HG03378 (cell line): ENCODE measurements at regions not wholly inside any gene's neighbourhood (a gene's known extent, or its start where the extent isn't known, plus 50 kb on each side); places are given as distances from the start of the nearest gene placed in this dataset.

Experiments used
- ATAC-seq: cut with Tn5 transposase; IDR thresholded peaks from one replicate; pipeline ENCODE4 v1.9.1; 2021; ENCODE audit warnings: mild to moderate bottlenecking, moderate library complexity; ENCODE audit not compliant: unreplicated experiment

- ATAC-seq, result no peak
These were observed 147.1 kb downstream of the NOL4 start for GRCh38 chr18:34077599-34077998.

- ATAC-seq, result no peak
These were observed 148.5 kb downstream of the NOL4 start for GRCh38 chr18:34075963-34076860.

- ATAC-seq, result no peak
These were observed 163.5 kb downstream of the NOL4 start for GRCh38 chr18:34061226-34061625.

- no peak for ATAC-seq
These were observed 169.5 kb downstream of the NOL4 start for GRCh38 chr18:34055227-34055626.

DNA sequence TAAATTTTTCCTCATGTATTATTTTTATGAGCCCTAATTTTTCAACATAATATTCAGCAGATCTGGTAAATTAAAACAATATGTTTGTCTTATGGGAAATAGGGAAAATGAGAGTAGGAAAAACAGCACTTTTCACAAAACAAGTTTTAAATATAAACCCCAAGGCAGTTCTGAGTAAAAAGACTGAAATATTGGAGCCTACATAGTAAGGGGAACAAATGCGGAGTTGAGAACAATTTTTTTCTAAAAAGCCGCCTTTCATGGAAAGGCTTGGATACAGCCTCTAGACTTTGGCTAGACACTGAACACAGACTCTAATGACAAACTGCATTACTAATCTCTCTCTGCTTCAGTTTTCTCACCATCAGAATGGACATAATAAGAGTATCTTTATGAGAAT lies 174.1 kb downstream of the NOL4 start:
- no peak for ATAC-seq

- ATAC-seq, result no peak
These were observed 175.2 kb downstream of the NOL4 start for GRCh38 chr18:34049511-34049910.

DNA sequence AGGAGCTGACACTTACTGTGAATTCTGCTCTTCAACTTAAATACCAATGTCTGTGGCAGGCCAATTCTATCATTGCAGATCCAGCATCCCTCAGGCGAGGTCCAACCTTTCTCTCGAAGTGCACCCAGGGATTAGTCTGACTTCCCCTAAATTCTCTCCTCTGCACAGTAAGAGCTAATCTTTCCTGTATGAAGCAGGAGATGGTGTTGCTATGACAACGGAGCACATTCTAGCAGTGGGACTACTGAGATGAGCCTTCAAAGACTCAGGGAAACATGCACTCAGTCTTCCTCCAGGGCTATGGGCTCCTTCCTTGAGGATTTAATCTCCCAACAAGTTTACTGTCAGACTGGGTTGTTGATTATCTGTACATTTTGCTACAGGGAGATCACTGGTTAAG lies 176.3 kb downstream of the NOL4 start:
- ATAC-seq, result no peak

- ATAC-seq, result no peak
These were observed 182.1 kb downstream of the NOL4 start for GRCh38 chr18:34042423-34043146.

GRCh38 chr18:34039611-34040010 lies 185.1 kb downstream of the NOL4 start:
- ATAC-seq, result no peak

DNA sequence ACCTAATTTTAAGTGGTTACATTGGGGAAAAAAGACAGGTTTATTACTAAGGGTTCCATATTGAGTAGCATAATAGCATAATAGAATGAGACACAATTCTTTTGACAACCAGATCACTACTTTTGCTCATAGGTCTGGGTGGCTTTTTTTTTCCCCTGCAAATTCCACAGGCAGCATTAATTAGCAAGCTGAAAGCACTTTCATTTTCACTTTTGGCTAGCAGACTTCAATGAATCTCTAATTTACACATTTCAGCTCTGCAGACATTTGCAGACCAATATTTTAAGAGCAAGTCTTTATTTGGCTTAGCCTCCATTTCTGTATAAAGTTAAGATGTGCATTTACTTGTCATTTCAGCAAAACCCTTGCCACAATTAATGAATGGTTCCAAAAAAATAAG lies 185.5 kb downstream of the NOL4 start:
- peak; percentile 55 for ATAC-seq

DNA sequence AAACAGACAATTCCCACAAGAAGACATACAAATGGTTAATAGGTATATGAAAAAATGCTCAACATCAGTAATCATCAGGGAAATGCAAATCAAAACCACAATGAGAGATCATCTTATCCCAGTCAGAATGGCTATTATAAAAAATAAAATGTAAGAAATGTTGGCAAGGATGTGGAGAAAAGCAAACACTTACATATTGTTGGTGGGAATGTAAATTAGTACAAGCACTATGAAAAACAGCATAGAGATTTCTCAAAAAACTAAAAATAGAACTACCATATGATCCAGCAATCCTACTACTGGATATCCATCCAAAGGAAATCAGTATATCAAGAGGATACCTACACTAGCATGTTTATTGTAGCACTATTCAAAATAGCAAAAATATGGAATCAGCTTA lies 186.6 kb downstream of the NOL4 start:
- no peak for ATAC-seq

DNA sequence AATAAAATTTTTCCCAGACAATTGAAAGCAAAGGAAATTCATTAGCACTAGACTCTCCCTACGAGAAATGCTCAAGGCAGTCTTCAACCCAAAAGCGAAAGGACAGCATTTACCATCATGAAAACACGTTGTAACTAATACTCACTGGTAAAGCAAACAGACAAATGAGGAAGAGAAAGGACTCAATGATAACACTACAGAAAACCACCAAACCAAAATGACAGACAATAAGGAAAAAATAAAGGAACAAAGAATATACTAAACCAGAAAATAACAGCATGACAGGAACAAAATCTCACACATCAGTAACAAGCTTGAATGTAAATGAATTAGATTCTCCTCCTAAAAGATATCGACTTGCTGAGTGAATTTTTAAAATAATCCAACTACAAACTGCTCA lies 190.7 kb downstream of the NOL4 start:
- ATAC-seq, result no peak

- ATAC-seq, result no peak
These were observed 192.9 kb downstream of the NOL4 start for GRCh38 chr18:34031810-34032209.

DNA sequence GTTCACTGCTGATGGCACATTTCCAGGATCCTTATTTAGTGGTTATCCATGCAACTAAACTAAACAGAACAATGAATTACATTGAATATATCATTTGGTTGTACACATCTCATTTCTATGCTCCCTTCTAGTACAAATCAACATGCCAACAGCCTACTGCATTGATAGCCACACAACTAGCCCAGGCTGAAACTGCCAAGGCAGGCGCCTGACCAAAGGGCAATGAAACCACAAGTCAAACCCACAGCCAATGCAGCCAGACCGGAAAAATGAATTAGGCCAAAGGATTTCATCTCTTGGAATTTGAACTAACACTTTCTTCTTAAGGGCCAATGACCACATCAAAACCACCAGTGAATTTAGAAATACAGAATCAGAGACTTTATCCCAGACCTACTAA lies 196.4 kb downstream of the NOL4 start:
- no peak for ATAC-seq

GRCh38 chr18:34025191-34025801 lies 199.4 kb downstream of the NOL4 start:
- no peak for ATAC-seq

DNA sequence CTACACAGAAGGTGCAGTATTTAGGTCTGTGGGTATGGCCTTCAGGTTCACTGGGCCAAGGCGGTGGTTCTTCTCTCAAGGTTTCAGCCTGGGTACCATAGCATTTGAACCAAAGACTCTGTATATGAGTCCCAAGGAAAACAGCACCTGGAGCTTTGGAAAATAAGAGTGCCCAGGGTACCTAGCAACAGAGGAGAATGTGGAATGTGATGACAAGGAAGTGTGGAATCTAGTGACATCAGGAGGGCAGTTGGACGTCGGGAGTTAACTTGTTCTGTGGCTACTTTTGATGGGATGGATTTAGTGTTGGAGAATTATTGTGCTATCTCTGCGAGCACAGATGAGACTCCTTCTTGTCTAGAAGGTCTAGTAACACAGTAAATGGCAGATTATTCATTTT lies 201.2 kb downstream of the NOL4 start:
- no peak for ATAC-seq

DNA sequence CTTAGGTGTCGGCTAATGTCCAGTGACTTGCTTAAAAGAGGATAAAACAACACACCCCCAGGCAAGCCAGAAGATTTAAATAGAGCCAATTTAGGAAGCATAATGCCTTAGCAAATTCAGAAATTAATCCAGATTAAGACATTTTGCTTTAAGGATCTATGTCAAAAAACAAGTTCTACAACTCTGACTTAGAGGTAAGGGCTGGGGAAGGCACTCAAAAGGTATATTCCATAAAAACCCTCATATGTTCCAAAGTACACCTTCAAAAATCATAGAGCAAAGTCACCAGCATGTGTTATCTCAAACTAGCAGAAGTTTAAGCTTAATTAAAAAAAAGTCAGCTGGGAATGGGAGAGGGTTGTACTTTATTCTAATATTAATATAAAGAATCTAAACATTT lies 206.4 kb downstream of the NOL4 start:
- ATAC-seq, result no peak

DNA sequence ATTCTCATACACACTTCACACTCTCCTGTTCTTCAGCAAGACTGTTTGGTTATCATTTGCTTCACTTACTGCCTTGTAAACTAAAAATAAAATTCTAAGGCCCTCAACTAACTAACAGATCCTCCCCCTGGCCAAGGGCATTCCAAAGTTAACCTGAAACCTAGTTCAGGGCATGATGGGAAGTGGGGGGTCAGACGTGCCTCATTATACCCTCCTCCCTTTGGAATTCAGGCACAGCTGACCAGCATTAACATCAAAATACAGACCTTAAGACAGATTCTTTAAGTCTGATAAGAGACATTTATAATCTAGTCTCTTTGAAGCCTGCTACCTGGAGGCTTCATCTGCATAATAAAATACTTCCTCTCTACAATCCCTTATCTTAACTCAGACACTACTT lies 221.0 kb downstream of the NOL4 start:
- ATAC-seq, result no peak

GRCh38 chr18:34002130-34002529 lies 222.6 kb downstream of the NOL4 start:
- no peak for ATAC-seq

DNA sequence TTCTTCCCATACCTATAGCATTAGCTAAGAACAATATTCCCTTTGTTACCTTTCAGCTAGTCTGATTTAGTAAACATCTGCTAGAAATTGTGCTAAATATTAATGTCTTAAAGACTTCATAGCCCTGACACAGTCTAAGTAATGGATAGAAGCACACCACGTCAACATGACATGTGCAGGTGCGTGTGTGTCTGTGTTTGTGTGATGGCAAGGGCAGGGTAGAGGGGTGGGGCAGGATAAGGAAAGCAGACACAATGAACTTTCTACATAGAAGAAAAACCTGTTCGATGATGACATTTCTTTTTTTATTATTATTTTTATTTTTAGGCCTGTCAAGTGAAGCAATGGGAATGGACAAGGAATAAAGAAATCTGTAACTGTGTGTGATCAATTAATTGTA lies 223.3 kb downstream of the NOL4 start:
- ATAC-seq, result no peak

GRCh38 chr18:33987206-33987605 lies 237.5 kb downstream of the NOL4 start:
- no peak for ATAC-seq

GRCh38 chr18:33983126-33983525 lies 241.6 kb downstream of the NOL4 start:
- no peak for ATAC-seq
